Calu3 (cell line): ENCODE measurements at regions not wholly inside any gene's neighbourhood (a gene's known extent, or its start where the extent isn't known, plus 50 kb on each side); places are given as distances from the start of the nearest gene placed in this dataset.

Experiments used
- BruUV-seq: library from RNA; stranded (reverse); fragments of 400-500 nt; replicated peaks from 2 replicates; lab custom pipeline; 2021; lab: Mats Ljungman, UMichigan
- CTCF ChIA-PET: fragments of 300-600 bp; sonication (Branson Sonifier 250); formaldehyde crosslinking; loops from one replicate; lab custom pipeline; 2022; ENCODE audit warnings: antibody characterized with exemption; lab: Charles Lee
- DNase-seq: peaks from one replicate; pipeline ENCODE4 v3.0.0; 2022
- H3K27ac Mint-ChIP-seq: one replicate; pipeline ENCODE4 v1.8.0; 2022; ENCODE audit warnings: mixed read lengths; ENCODE audit not compliant: unreplicated experiment
- H3K27me3 Mint-ChIP-seq: one replicate; pipeline ENCODE4 v1.8.0; 2022; ENCODE audit warnings: mixed read lengths; ENCODE audit not compliant: unreplicated experiment
- H3K36me3 Mint-ChIP-seq: one replicate; pipeline ENCODE4 v1.8.0; 2022; ENCODE audit warnings: mild to moderate bottlenecking, moderate library complexity, mixed read lengths; ENCODE audit not compliant: insufficient read depth, unreplicated experiment
- H3K4me1 Mint-ChIP-seq: one replicate; pipeline ENCODE4 v1.8.0; 2022; ENCODE audit warnings: mild to moderate bottlenecking, low read depth, mixed read lengths; ENCODE audit not compliant: unreplicated experiment
- H3K4me3 Mint-ChIP-seq: one replicate; pipeline ENCODE4 v1.8.0; 2022; ENCODE audit warnings: mild to moderate bottlenecking, low read depth, moderate library complexity, mixed read lengths; ENCODE audit not compliant: unreplicated experiment
- H3K9me3 Mint-ChIP-seq: one replicate; pipeline ENCODE4 v1.8.0; 2022; ENCODE audit warnings: low read depth, mixed read lengths; ENCODE audit not compliant: unreplicated experiment
- CTCF ChIP-seq: fragments of 200-600 bp; IDR thresholded peaks from one replicate; pipeline ENCODE4 v1.8.0; 2022; ENCODE audit warnings: antibody characterized with exemption; ENCODE audit not compliant: unreplicated experiment
- intact Hi-C: fragments of 100-400 bp; cut with micrococcal nuclease; formaldehyde crosslinking; loops from one replicate; pipeline ENCODE4 v1.10.0; 2022; ENCODE audit not compliant: unreplicated experiment

- H3K9me3 Mint-ChIP-seq, result no peaks in the 10 kb centered on the region
- CTCF ChIA-PET, result no interaction called here
- H3K36me3 Mint-ChIP-seq, result no peaks in the 10 kb centered on the region
- intact Hi-C loops, result no loop called here
- BruUV-seq, result no TSS peak
- TF ChIP-seq CTCF, result no peak
- DNase-seq, result no peak
- H3K27me3 Mint-ChIP-seq, result no peaks in the 10 kb centered on the region
- no peak overlapping the region for H3K27ac Mint-ChIP-seq
- no peaks in the 10 kb centered on the region for H3K4me1 Mint-ChIP-seq
- no peak overlapping the region for H3K4me3 Mint-ChIP-seq
These were observed 832.6 kb upstream of the SLITRK5 start for GRCh38 chr13:86838411-86839120.

- TF ChIP-seq CTCF, result no peak
- Mint-ChIP-seq H3K9me3 (no peaks in the 10 kb centered on the region), H3K27ac (no peak overlapping the region), H3K4me3 (no peak overlapping the region), H3K4me1 (no peaks in the 10 kb centered on the region), H3K36me3 (no peaks in the 10 kb centered on the region), H3K27me3 (no peaks in the 10 kb centered on the region)
- no TSS peak for BruUV-seq
- CTCF ChIA-PET, result no interaction called here
- DNase-seq, result no peak
- intact Hi-C loops, result no loop called here
These were observed 832.0 kb upstream of the SLITRK5 start for GRCh38 chr13:86839221-86839620.

- Mint-ChIP-seq H3K9me3 (no peaks in the 10 kb centered on the region), H3K36me3 (no peaks in the 10 kb centered on the region), H3K27me3 (no peaks in the 10 kb centered on the region), H3K27ac (no peak overlapping the region), H3K4me1 (no peaks in the 10 kb centered on the region), H3K4me3 (no peak overlapping the region)
- no TSS peak for BruUV-seq
- CTCF ChIA-PET, result no interaction called here
- no peak for DNase-seq
- TF ChIP-seq CTCF, result no peak
- intact Hi-C loops, result no loop called here
These were observed 830.6 kb upstream of the SLITRK5 start for GRCh38 chr13:86840250-86841191.

- no TSS peak for BruUV-seq
- Mint-ChIP-seq H3K4me3 (no peak overlapping the region), H3K27me3 (no peaks in the 10 kb centered on the region), H3K4me1 (no peaks in the 10 kb centered on the region), H3K27ac (no peak overlapping the region), H3K36me3 (no peaks in the 10 kb centered on the region), H3K9me3 (no peaks in the 10 kb centered on the region)
- CTCF ChIA-PET, result no interaction called here
- intact Hi-C loops, result no loop called here
- no peak for TF ChIP-seq CTCF
- no peak for DNase-seq
These were observed 829.9 kb upstream of the SLITRK5 start for GRCh38 chr13:86841264-86841663.
